SJCRH30 (cell line): ENCODE measurements at regions not wholly inside any gene's neighbourhood (a gene's known extent, or its start where the extent isn't known, plus 50 kb on each side); places are given as distances from the start of the nearest gene placed in this dataset.
"Not testable (repeated sequence)": the region's sequence is repeated elsewhere in the genome, so short reads cannot be mapped to it uniquely, and the experiment has no call there.

Experiments
- DNase-seq, 2 experiments: peaks; one replicate each; pipeline ENCODE4 v3.0.0-alpha.2; 2015 to 2020
- H3K27ac ChIP-seq: fragments of 250-450 bp; sonication (Bioruptor Pico); 2 replicates; pipeline ENCODE4 v1.5.1; 2020; ENCODE audit warnings: mild to moderate bottlenecking, moderate library complexity
- H3K27me3 ChIP-seq: fragments of 250-450 bp; sonication (Bioruptor Pico); 2 replicates; pipeline ENCODE4 v1.5.1; 2020; ENCODE audit warnings: mild to moderate bottlenecking, moderate library complexity
- H3K36me3 ChIP-seq: fragments of 250-450 bp; sonication (Bioruptor Pico); 2 replicates; pipeline ENCODE4 v1.5.1; 2020; ENCODE audit warnings: mild to moderate bottlenecking, moderate library complexity
- H3K4me1 ChIP-seq: fragments of 250-450 bp; sonication (Bioruptor Pico); 2 replicates; pipeline ENCODE4 v1.5.1; 2020; ENCODE audit warnings: mild to moderate bottlenecking, moderate library complexity
- H3K4me3 ChIP-seq: fragments of 250-450 bp; sonication (Bioruptor Pico); 2 replicates; pipeline ENCODE4 v1.5.1; 2020; ENCODE audit warnings: mild to moderate bottlenecking, moderate library complexity
- H3K9me3 ChIP-seq: fragments of 250-450 bp; sonication (Bioruptor Pico); replicated peaks from 2 replicates; pipeline ENCODE4 v1.5.1; 2020; ENCODE audit warnings: mild to moderate bottlenecking, moderate library complexity

DNA sequence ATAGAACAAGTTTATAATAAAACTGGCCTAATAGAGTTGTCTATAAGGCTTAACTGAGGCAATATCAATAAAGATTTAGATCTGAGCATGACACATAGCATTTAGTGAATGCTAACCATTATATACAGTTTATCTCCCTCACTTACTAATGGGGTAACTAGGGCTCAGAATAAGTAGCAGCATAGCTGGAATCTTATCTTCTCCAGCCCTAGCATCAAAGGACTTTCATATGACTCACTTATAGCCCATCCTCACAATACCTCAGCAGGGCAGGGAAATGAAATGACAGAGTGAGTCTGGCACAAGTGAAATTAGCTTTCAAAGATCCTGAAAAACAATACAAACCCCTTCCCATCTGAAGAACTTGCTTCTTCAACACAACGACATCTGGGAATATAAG, 362.9 kb downstream of the KIF20B start:
- no peaks in the 10 kb centered on the region for H3K4me1 ChIP-seq
- H3K36me3 ChIP-seq = no peaks in the 10 kb centered on the region
- no peaks in the 10 kb centered on the region for H3K27me3 ChIP-seq

DNA sequence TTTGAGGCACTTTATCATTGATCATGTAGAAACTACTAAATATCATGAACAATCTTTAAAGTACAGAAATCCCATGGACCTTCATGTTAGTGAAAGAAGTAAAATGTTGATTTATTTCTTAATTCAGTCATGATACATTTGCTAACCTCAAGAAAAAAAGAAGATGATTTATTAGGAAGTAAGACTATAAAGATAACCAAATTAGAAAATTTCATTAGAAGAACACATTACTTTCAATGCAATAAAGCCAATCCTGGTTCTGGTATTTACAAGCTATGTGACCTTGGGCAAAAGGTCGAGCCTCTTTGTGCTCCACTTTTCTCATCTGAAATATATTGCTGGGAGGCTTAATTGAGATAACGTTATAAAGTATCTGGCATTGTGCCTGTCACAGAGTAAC, 365.0 kb downstream of the KIF20B start:
- H3K27ac ChIP-seq = no peak overlapping the region
- no peaks in the 10 kb centered on the region for H3K9me3 ChIP-seq
- DNase-seq = no peak
- no peaks in the 10 kb centered on the region for H3K27me3 ChIP-seq
- H3K36me3 ChIP-seq = no peaks in the 10 kb centered on the region
- no peaks in the 10 kb centered on the region for H3K4me1 ChIP-seq
- no peak overlapping the region for H3K4me3 ChIP-seq

More for the DNA sequence above, 362.9 kb downstream of the KIF20B start:
- Histone ChIP-seq H3K9me3 (no peaks in the 10 kb centered on the region), H3K27ac (no peak overlapping the region), H3K4me3 (no peak overlapping the region)
- no peak for DNase-seq

GRCh38 chr10:90075995-90076394, 374.6 kb downstream of the KIF20B start:
- Histone ChIP-seq H3K4me1 (no peaks in the 10 kb centered on the region), H3K4me3 (no peak overlapping the region), H3K36me3 (no peaks in the 10 kb centered on the region), H3K9me3 (no peaks in the 10 kb centered on the region), H3K27me3 (no peaks in the 10 kb centered on the region), H3K27ac (no peak overlapping the region)
- no peak for DNase-seq

- no peak for DNase-seq
- no peaks in the 10 kb centered on the region for H3K4me1 ChIP-seq
- no peaks in the 10 kb centered on the region for H3K27me3 ChIP-seq
- H3K27ac ChIP-seq = no peak overlapping the region
- H3K4me3 ChIP-seq = no peak overlapping the region
- no peaks in the 10 kb centered on the region for H3K9me3 ChIP-seq
- no peaks in the 10 kb centered on the region for H3K36me3 ChIP-seq
Observed at GRCh38 chr10:90079819-90080218, 378.4 kb downstream of the KIF20B start.

- not testable (repeated sequence) for H3K9me3 ChIP-seq, H3K27me3 ChIP-seq, H3K36me3 ChIP-seq, H3K27ac ChIP-seq, DNase-seq, H3K4me3 ChIP-seq, H3K4me1 ChIP-seq
Observed at GRCh38 chr10:90086606-90087190, 385.3 kb downstream of the KIF20B start.

- H3K36me3 ChIP-seq = no peaks in the 10 kb centered on the region
- H3K4me3 ChIP-seq = no peak overlapping the region
- no peak overlapping the region for H3K27ac ChIP-seq
- no peaks in the 10 kb centered on the region for H3K9me3 ChIP-seq
- peak in 1 of 2 experiments; percentile 1 for DNase-seq
- no peaks in the 10 kb centered on the region for H3K27me3 ChIP-seq
- no peaks in the 10 kb centered on the region for H3K4me1 ChIP-seq
Observed at GRCh38 chr10:90087197-90088023, 386.0 kb downstream of the KIF20B start.

GRCh38 chr10:90088024-90088317, 386.6 kb downstream of the KIF20B start:
- no peaks in the 10 kb centered on the region for H3K36me3 ChIP-seq
- H3K4me1 ChIP-seq = no peaks in the 10 kb centered on the region
- DNase-seq = no peak
- H3K27me3 ChIP-seq = no peaks in the 10 kb centered on the region
- no peak overlapping the region for H3K27ac ChIP-seq
- no peak overlapping the region for H3K4me3 ChIP-seq
- H3K9me3 ChIP-seq = no peaks in the 10 kb centered on the region

- Histone ChIP-seq H3K27me3 (no peaks in the 10 kb centered on the region), H3K4me1 (no peaks in the 10 kb centered on the region), H3K4me3 (no peak overlapping the region), H3K9me3 (no peaks in the 10 kb centered on the region), H3K36me3 (no peaks in the 10 kb centered on the region), H3K27ac (no peak overlapping the region)
- no peak for DNase-seq
Observed at GRCh38 chr10:90089719-90090118, 388.3 kb downstream of the KIF20B start.

GRCh38 chr10:90096196-90096595, 394.8 kb downstream of the KIF20B start:
- DNase-seq = no peak
- H3K4me3 ChIP-seq = no peak overlapping the region

DNA sequence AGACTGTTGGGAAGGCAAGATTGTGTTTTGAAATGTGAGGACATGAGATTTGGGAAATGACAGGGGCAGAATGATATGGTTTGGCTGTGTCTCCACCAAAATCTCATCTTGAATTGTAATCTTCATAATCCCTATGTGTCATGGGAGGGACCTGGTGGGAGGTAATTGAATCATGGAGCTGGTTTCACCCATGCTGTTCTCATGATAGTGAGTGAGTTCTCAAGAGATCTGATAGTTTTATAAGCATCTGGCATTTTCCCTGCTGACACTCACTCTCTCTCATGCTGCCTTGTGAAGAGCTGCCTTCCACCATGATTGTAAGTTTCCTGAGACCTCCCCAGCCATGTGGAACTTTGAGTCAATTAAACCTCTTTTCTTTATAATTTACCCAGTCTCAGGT, 406.2 kb downstream of the KIF20B start:
- H3K9me3 ChIP-seq, H3K36me3 ChIP-seq, H3K27ac ChIP-seq, H3K4me3 ChIP-seq, DNase-seq, H3K4me1 ChIP-seq, H3K27me3 ChIP-seq: not testable (repeated sequence)

More at GRCh38 chr10:90096196-90096595, 394.8 kb downstream of the KIF20B start:
- no peaks in the 10 kb centered on the region for H3K27me3 ChIP-seq
- H3K9me3 ChIP-seq = no peaks in the 10 kb centered on the region
- no peak overlapping the region for H3K27ac ChIP-seq
- no peaks in the 10 kb centered on the region for H3K36me3 ChIP-seq
- H3K4me1 ChIP-seq = no peaks in the 10 kb centered on the region

DNA sequence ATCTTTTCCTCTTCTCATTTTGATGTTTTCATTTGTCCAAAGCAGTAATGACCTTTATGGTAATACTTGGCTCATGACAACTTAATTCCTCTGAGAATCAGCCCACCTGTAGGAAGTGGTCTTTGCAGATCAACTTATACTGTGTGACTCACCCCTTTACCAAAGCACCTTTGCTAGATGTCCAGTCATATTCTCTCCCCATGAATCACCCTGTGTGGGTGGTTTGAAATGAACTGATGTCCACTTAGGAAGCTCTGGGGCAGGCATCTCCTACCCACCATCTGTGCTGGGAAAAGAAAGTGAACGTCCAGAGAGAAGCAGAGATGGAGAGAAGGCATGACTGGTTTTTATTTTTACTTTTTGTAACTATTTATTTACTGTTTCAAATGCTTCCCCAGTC, 410.3 kb downstream of the KIF20B start:
- Histone ChIP-seq H3K9me3 (no peaks in the 10 kb centered on the region), H3K27me3 (no peaks in the 10 kb centered on the region), H3K36me3 (no peaks in the 10 kb centered on the region), H3K4me3 (no peak overlapping the region), H3K27ac (no peak overlapping the region), H3K4me1 (no peaks in the 10 kb centered on the region)
- no peak for DNase-seq

GRCh38 chr10:90112681-90113080, 411.3 kb downstream of the KIF20B start:
- no peak for DNase-seq

DNA sequence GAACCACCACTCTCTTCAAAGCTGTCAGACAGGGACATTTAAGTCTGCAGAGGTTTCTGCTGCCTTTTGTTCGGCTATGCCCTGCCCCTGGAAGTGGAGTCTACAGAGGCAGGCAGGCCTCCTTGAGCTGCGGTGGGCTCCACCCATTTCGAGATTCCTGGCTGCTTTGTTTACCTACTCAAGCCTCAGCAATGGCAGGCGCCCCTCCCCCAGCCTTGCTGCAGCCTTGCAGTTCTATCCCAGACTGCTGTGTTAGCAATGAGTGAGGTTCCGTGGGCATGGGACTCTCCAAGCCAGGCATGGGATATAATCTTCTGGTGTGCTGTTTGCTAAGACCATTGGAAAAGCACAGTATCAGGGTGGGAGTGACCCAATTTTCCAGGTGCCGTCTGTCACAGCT, 417.2 kb downstream of the KIF20B start:
- H3K36me3 ChIP-seq, H3K27ac ChIP-seq, H3K4me1 ChIP-seq, H3K27me3 ChIP-seq, DNase-seq, H3K9me3 ChIP-seq, H3K4me3 ChIP-seq: not testable (repeated sequence)

More at GRCh38 chr10:90112681-90113080, 411.3 kb downstream of the KIF20B start:
- no peak overlapping the region for H3K27ac ChIP-seq
- no peaks in the 10 kb centered on the region for H3K36me3 ChIP-seq
- no peaks in the 10 kb centered on the region for H3K27me3 ChIP-seq
- H3K4me1 ChIP-seq = no peaks in the 10 kb centered on the region
- H3K4me3 ChIP-seq = no peak overlapping the region
- no peaks in the 10 kb centered on the region for H3K9me3 ChIP-seq

DNA sequence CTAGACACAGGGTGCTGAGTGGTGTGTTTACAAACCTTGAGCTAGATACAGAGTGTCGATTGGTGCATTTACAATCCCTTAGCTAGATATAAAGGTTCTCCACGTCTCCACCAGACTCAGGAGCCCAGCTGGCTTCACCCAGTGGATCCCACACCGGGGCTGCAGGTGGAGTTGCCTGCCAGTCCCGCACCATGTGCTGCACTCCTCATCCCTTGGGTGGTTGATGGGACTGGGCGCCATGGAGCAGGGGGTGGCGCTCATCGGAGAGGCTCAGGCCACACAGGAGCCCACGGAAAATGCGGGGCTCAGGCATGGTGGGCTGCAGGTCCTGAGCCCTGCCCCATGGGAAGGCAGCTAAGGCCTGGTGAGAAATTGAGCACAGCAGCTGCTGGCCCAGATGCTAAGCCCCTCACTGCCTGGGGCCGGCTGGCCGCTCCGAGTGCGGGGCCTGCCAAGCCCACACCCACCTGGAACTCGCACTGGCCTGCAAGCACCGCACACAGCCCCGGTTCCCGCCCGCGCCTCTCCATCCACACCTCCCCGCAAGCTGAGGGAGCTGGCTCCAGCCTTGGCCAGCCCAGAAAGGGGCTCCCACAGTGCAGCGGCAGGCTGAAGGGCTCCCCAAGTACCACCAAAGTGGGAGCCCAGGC, 418.4 kb downstream of the KIF20B start:
- H3K9me3 ChIP-seq, H3K27ac ChIP-seq, H3K4me1 ChIP-seq, H3K27me3 ChIP-seq, H3K4me3 ChIP-seq, H3K36me3 ChIP-seq, DNase-seq: not testable (repeated sequence)

DNA sequence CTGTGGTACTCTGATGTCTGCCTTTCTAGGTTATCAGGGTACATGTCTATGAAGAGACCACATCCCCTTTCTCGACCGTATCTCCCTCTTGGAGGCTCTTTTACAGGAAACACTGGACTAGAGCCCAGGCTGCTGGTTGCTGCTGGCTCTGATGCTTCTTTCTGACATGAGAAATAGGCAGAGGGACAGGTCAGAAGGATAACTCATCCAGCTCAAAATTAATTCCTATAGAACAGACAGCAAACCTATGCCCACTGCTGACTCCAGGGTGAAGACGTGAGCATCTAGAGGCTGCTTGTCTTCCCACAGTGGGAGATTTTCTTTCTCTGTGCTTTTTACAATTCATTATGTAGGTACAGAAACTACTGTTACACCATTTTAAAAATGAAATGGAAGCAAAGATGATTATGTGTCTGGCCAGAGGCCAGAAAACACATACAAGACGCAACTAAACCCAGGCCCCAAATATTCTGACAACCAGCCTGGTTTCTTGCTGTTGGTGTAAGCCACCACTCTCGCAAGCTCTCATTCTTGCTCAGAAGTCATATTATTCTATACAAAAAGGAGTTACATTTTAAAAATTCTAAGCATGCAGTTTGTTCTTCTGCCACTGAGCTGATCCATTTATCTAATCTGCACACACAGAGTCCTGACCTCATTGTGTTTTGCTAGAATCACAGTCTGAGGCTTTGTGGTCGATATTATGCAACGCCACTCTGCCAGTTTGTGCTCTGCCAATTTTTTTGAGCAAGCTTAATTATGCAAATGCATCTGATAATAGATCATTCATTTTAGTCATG, 424.3 kb downstream of the KIF20B start:
- H3K27ac ChIP-seq = peak overlapping the region; percentile 22; the same call in 1 of the 2 replicates

More for the DNA sequence above, 424.3 kb downstream of the KIF20B start:
- H3K27me3 ChIP-seq = no peaks in the 10 kb centered on the region
- peaks cover 10% of the 10 kb centered on the region for H3K4me1 ChIP-seq
- H3K4me3 ChIP-seq = 0 out of 2 replicates have a peak overlapping the region, but pooled peaks have one; percentile 2
- DNase-seq = peak; percentile 6 to 46
- H3K9me3 ChIP-seq = no peaks in the 10 kb centered on the region
- H3K36me3 ChIP-seq = no peaks in the 10 kb centered on the region
